Thymus (tissue), 11 donors: ENCODE measurements at regions not wholly inside any gene's neighbourhood (a gene's known extent, or its start where the extent isn't known, plus 50 kb on each side); places are given as distances from the start of the nearest gene placed in this dataset.

ENCODE experiments used
- DNase-seq, 9 donors: peaks; one replicate each; pipeline ENCODE4 v3.0.0-alpha.2; 2013; ENCODE audit warnings: low spot score in 9 of 9, low read depth in 6 of 9, missing footprints in 1 of 9
- H3K27ac ChIP-seq, 2 donors: one replicate each; pipeline ENCODE4 v1.5.1; 2013; ENCODE audit warnings: control low read depth in 1 of 2, low read depth in 1 of 2, low read length in 1 of 2, mild to moderate bottlenecking in 1 of 2, moderate library complexity in 1 of 2
- H3K27me3 ChIP-seq, 2 donors: one replicate each; pipeline ENCODE4 v1.5.1; 2013; ENCODE audit warnings: low read length in 1 of 2; ENCODE audit not compliant: control insufficient read depth in 2 of 2, insufficient read depth in 1 of 2
- H3K36me3 ChIP-seq, 2 donors: one replicate each; pipeline ENCODE4 v1.5.1; 2013; ENCODE audit warnings: low read length in 1 of 2, mild to moderate bottlenecking in 1 of 2, moderate library complexity in 1 of 2; ENCODE audit not compliant: control insufficient read depth in 2 of 2, insufficient read depth in 2 of 2
- H3K4me1 ChIP-seq, 2 donors: one replicate each; pipeline ENCODE4 v1.5.1; 2013; ENCODE audit warnings: low read length in 2 of 2; ENCODE audit not compliant: control insufficient read depth in 2 of 2, insufficient read depth in 2 of 2
- H3K4me3 ChIP-seq, 2 donors: one replicate each; pipeline ENCODE4 v1.5.1; 2013; ENCODE audit warnings: low read length in 2 of 2, control low read depth in 1 of 2, mild to moderate bottlenecking in 1 of 2
- H3K9me3 ChIP-seq, 2 donors: one replicate each; pipeline ENCODE4 v1.5.1; 2013; ENCODE audit warnings: low read length in 1 of 2, mild to moderate bottlenecking in 1 of 2; ENCODE audit not compliant: control insufficient read depth in 2 of 2, insufficient read depth in 1 of 2
- WGBS: extraction: QIAGEN DNeasy Blood & Tissue Kit; methylation state at CpG from one replicate; pipeline ENCODE4 v1.1.7; 2013; 5-methylcytosine and 5-hydroxymethylcytosine counted together
- donor health status: healthy.

GRCh38 chr2:217219164-217219520 lies 359.3 kb upstream of the TNP1 start:
- no peak overlapping the region for H3K4me3 ChIP-seq
- H3K4me1 ChIP-seq, result peaks cover 0 to 9% of the 10 kb centered on the region in 2 donors
- H3K36me3 ChIP-seq, result no peaks in the 10 kb centered on the region
- no peaks in the 10 kb centered on the region for H3K27me3 ChIP-seq
- no peak overlapping the region for H3K27ac ChIP-seq
- no peak for DNase-seq
- 62% methylated on average over 2 of the region's 2 CpGs for WGBS
- H3K9me3 ChIP-seq, result no peaks in the 10 kb centered on the region

- WGBS, result 47% methylated on average over 5 of the region's 5 CpGs
These were observed 358.7 kb upstream of the TNP1 start for GRCh38 chr2:217218269-217219163.

GRCh38 chr2:217216982-217217381 lies 357.1 kb upstream of the TNP1 start:
- WGBS, result 97% methylated on average over 2 of the region's 2 CpGs
- DNase-seq, result no peak
- Histone ChIP-seq H3K4me1 (no peaks in the 10 kb centered on the region), H3K27ac (no peak overlapping the region), H3K36me3 (no peaks in the 10 kb centered on the region), H3K4me3 (no peak overlapping the region), H3K9me3 (no peaks in the 10 kb centered on the region), H3K27me3 (no peaks in the 10 kb centered on the region)

More at GRCh38 chr2:217218269-217219163, 358.7 kb upstream of the TNP1 start:
- Histone ChIP-seq H3K4me1 (peaks cover 0 to 4% of the 10 kb centered on the region in 2 donors), H3K4me3 (no peak overlapping the region), H3K36me3 (no peaks in the 10 kb centered on the region), H3K9me3 (no peaks in the 10 kb centered on the region), H3K27me3 (no peaks in the 10 kb centered on the region), H3K27ac (no peak overlapping the region)
- no peak for DNase-seq

- Histone ChIP-seq H3K4me1 (no peaks in the 10 kb centered on the region), H3K4me3 (no peak overlapping the region), H3K27ac (no peak overlapping the region), H3K36me3 (no peaks in the 10 kb centered on the region), H3K27me3 (no peaks in the 10 kb centered on the region), H3K9me3 (no peaks in the 10 kb centered on the region)
- 96% methylated on average over 4 of the region's 4 CpGs for WGBS
- DNase-seq, result no peak
These were observed 356.5 kb upstream of the TNP1 start for GRCh38 chr2:217216316-217216715.

GRCh38 chr2:217215877-217216276 lies 356.0 kb upstream of the TNP1 start:
- 91% methylated on average over 6 of the region's 6 CpGs for WGBS

GRCh38 chr2:217208867-217209266 lies 349.0 kb upstream of the TNP1 start:
- H3K36me3 ChIP-seq, result no peaks in the 10 kb centered on the region
- H3K27ac ChIP-seq, result no peak overlapping the region
- 94% methylated on average over 1 of the region's 1 CpG for WGBS
- H3K9me3 ChIP-seq, result no peaks in the 10 kb centered on the region
- no peaks in the 10 kb centered on the region for H3K27me3 ChIP-seq
- no peak for DNase-seq
- H3K4me3 ChIP-seq, result no peak overlapping the region
- peaks cover 0 to 2% of the 10 kb centered on the region in 2 donors for H3K4me1 ChIP-seq

More at GRCh38 chr2:217215877-217216276, 356.0 kb upstream of the TNP1 start:
- no peaks in the 10 kb centered on the region for H3K4me1 ChIP-seq
- no peaks in the 10 kb centered on the region for H3K9me3 ChIP-seq
- H3K4me3 ChIP-seq, result no peak overlapping the region
- no peak overlapping the region for H3K27ac ChIP-seq
- H3K27me3 ChIP-seq, result no peaks in the 10 kb centered on the region
- DNase-seq, result no peak
- H3K36me3 ChIP-seq, result no peaks in the 10 kb centered on the region

- H3K4me1 ChIP-seq, result peaks cover 0 to 2% of the 10 kb centered on the region in 2 donors
- no peak overlapping the region for H3K4me3 ChIP-seq
- H3K27me3 ChIP-seq, result no peaks in the 10 kb centered on the region
- H3K9me3 ChIP-seq, result no peaks in the 10 kb centered on the region
- H3K36me3 ChIP-seq, result no peaks in the 10 kb centered on the region
- no peak overlapping the region for H3K27ac ChIP-seq
- no peak for DNase-seq
- 89% methylated on average over 7 of the region's 7 CpGs for WGBS
These were observed 347.8 kb upstream of the TNP1 start for GRCh38 chr2:217207699-217208010.

- 93% methylated on average over 14 of the region's 14 CpGs for WGBS
- no peak for DNase-seq
- H3K27me3 ChIP-seq, result no peaks in the 10 kb centered on the region
These were observed 347.2 kb upstream of the TNP1 start for GRCh38 chr2:217206907-217207698.

GRCh38 chr2:217206016-217206725 lies 346.3 kb upstream of the TNP1 start:
- Histone ChIP-seq H3K27ac (no peak overlapping the region), H3K36me3 (no peaks in the 10 kb centered on the region), H3K9me3 (no peaks in the 10 kb centered on the region), H3K4me3 (no peak overlapping the region), H3K27me3 (no peaks in the 10 kb centered on the region), H3K4me1 (peaks cover 0 to 2% of the 10 kb centered on the region in 2 donors)
- no peak for DNase-seq
- WGBS, result 92% methylated on average over 3 of the region's 3 CpGs

More at GRCh38 chr2:217206907-217207698, 347.2 kb upstream of the TNP1 start:
- Histone ChIP-seq H3K27ac (no peak overlapping the region), H3K36me3 (no peaks in the 10 kb centered on the region), H3K9me3 (no peaks in the 10 kb centered on the region), H3K4me1 (peaks cover 0 to 2% of the 10 kb centered on the region in 2 donors), H3K4me3 (no peak overlapping the region)
